ENCODE measurements at regions not wholly inside any gene's neighbourhood (a gene's known extent, or its start where the extent isn't known, plus 50 kb on each side); places are given as distances from the start of the nearest gene placed in this dataset.

- Histone ChIP-seq H3K4me1 (peaks cover 17 to 34% (median 31%) of the 10 kb centered on the region in 10 experiments), H4K20me1 (peaks cover 0 to 4% (median 0%) of the 10 kb centered on the region in 11 experiments; a peak in 1 of 22 replicates), H3K27ac (peak overlapping the region; percentile 76 to 97 (median 88); a peak in 21 of 22 replicates), H3K4me2 (peak overlapping the region in 9 of 11 experiments; percentile 27 to 54 (median 44); a peak in 15 of 22 replicates), H3K9ac (peak overlapping the region; percentile 26 to 82 (median 60); a peak in 19 of 22 replicates), H3K9me3 (replicated peaks in 1 of 11) (peaks cover 98 to 99% (median 98%) of the 10 kb centered on the region in 11 experiments), H3K4me3 (peak overlapping the region in 9 of 10 experiments; percentile 33 to 61 (median 44); a peak in 18 of 20 replicates), H3K27me3 (no peaks in the 10 kb centered on the region), H3K36me3 (peaks cover 0 to 32% (median 4%) of the 10 kb centered on the region in 11 experiments; a peak in 7 of 22 replicates)
- TF ChIP-seq Cebpa-rat (IDR thresholded peaks at IDR 0.05) = no peak
These were observed 70.4 kb upstream of the TWIST2 start for GRCh38 chr2:238777369-238778067.

GRCh38 chr2:238784671-238785527 lies 63.0 kb upstream of the TWIST2 start:
- Histone ChIP-seq H3K9ac (no peak overlapping the region), H3K27me3 (no peaks in the 10 kb centered on the region), H3K9me3 (replicated peaks in 1 of 11) (peaks cover 36 to 44% (median 36%) of the 10 kb centered on the region in 11 experiments), H3K4me1 (no peaks in the 10 kb centered on the region), H3K36me3 (no peaks in the 10 kb centered on the region; a peak in 1 of 22 replicates), H3K4me3 (no peak overlapping the region), H3K4me2 (no peak overlapping the region), H4K20me1 (no peaks in the 10 kb centered on the region), H3K27ac (no peak overlapping the region)
- TF ChIP-seq Cebpa-rat (IDR thresholded peaks at IDR 0.05) = peak in 1 of 11 experiments; percentile 53; a peak in 1 of 22 replicates

GRCh38 chr2:238785528-238785860 lies 62.4 kb upstream of the TWIST2 start:
- Histone ChIP-seq H3K9ac (no peak overlapping the region), H3K4me1 (no peaks in the 10 kb centered on the region), H4K20me1 (no peaks in the 10 kb centered on the region), H3K36me3 (no peaks in the 10 kb centered on the region; a peak in 1 of 22 replicates), H3K27me3 (no peaks in the 10 kb centered on the region), H3K27ac (no peak overlapping the region), H3K4me3 (no peak overlapping the region), H3K4me2 (no peak overlapping the region), H3K9me3 (replicated peaks in 1 of 11) (peaks cover 30 to 38% (median 30%) of the 10 kb centered on the region in 11 experiments)
- no peak for TF ChIP-seq Cebpa-rat (IDR thresholded peaks at IDR 0.05)

- Histone ChIP-seq H4K20me1 (no peaks in the 10 kb centered on the region), H3K27me3 (no peaks in the 10 kb centered on the region), H3K36me3 (no peaks in the 10 kb centered on the region; a peak in 1 of 22 replicates), H3K4me3 (no peak overlapping the region), H3K4me2 (no peak overlapping the region), H3K4me1 (no peaks in the 10 kb centered on the region), H3K27ac (no peak overlapping the region), H3K9ac (no peak overlapping the region), H3K9me3 (replicated peaks in 1 of 11) (peaks cover 21 to 29% (median 22%) of the 10 kb centered on the region in 11 experiments)
- no peak for TF ChIP-seq Cebpa-rat (IDR thresholded peaks at IDR 0.05)
These were observed 61.5 kb upstream of the TWIST2 start for GRCh38 chr2:238786379-238786778.

GRCh38 chr2:238786792-238787490 lies 60.9 kb upstream of the TWIST2 start:
- Histone ChIP-seq H3K4me3 (no peak overlapping the region), H3K4me1 (no peaks in the 10 kb centered on the region), H3K27me3 (no peaks in the 10 kb centered on the region), H3K9ac (no peak overlapping the region), H3K27ac (no peak overlapping the region), H4K20me1 (no peaks in the 10 kb centered on the region), H3K4me2 (no peak overlapping the region), H3K9me3 (replicated peaks in 1 of 11) (peaks cover 15 to 23% (median 16%) of the 10 kb centered on the region in 11 experiments), H3K36me3 (no peaks in the 10 kb centered on the region; a peak in 1 of 22 replicates)
- no peak for TF ChIP-seq Cebpa-rat (IDR thresholded peaks at IDR 0.05)

GRCh38 chr2:238787501-238787900 lies 60.4 kb upstream of the TWIST2 start:
- no peak overlapping the region for H3K4me3 ChIP-seq
- no peaks in the 10 kb centered on the region for H3K27me3 ChIP-seq
- H3K4me1 ChIP-seq = no peaks in the 10 kb centered on the region
- H4K20me1 ChIP-seq = no peaks in the 10 kb centered on the region
- H3K4me2 ChIP-seq = no peak overlapping the region
- H3K9me3 ChIP-seq (replicated peaks in 1 of 11) = peaks cover 10 to 18% (median 10%) of the 10 kb centered on the region in 11 experiments
- H3K9ac ChIP-seq = no peak overlapping the region
- no peaks in the 10 kb centered on the region; a peak in 1 of 22 replicates for H3K36me3 ChIP-seq
- TF ChIP-seq Cebpa-rat (IDR thresholded peaks at IDR 0.05) = no peak
- no peak overlapping the region for H3K27ac ChIP-seq

- Histone ChIP-seq H3K27ac (no peak overlapping the region), H3K9ac (no peak overlapping the region), H3K9me3 (replicated peaks in 1 of 11) (peaks cover 0 to 7% (median 4%) of the 10 kb centered on the region in 11 experiments; a peak in 7 of 22 replicates), H3K4me1 (no peaks in the 10 kb centered on the region), H3K4me3 (no peak overlapping the region), H3K4me2 (no peak overlapping the region), H4K20me1 (no peaks in the 10 kb centered on the region), H3K36me3 (no peaks in the 10 kb centered on the region), H3K27me3 (no peaks in the 10 kb centered on the region)
- TF ChIP-seq Cebpa-rat (IDR thresholded peaks at IDR 0.05) = no peak
These were observed 58.5 kb upstream of the TWIST2 start for GRCh38 chr2:238789317-238789806.

- Histone ChIP-seq H3K4me1 (no peaks in the 10 kb centered on the region), H3K9ac (no peak overlapping the region), H3K9me3 (replicated peaks in 1 of 11) (peaks cover 0 to 13% (median 6%) of the 10 kb centered on the region in 11 experiments; a peak in 11 of 22 replicates), H3K27me3 (no peaks in the 10 kb centered on the region), H3K4me2 (no peak overlapping the region), H4K20me1 (no peaks in the 10 kb centered on the region), H3K27ac (no peak overlapping the region), H3K36me3 (no peaks in the 10 kb centered on the region), H3K4me3 (no peak overlapping the region)
- no peak for TF ChIP-seq Cebpa-rat (IDR thresholded peaks at IDR 0.05)
These were observed 57.6 kb upstream of the TWIST2 start for GRCh38 chr2:238790126-238790832.

Measured in BLaER1 treated with 17β-estradiol and CSF1 and Interleukin-3, amounts not matched to agents 10 nM and 100 nM (cell line).